GM19025 (cell line): ENCODE measurements at regions not wholly inside any gene's neighbourhood (a gene's known extent, or its start where the extent isn't known, plus 50 kb on each side); places are given as distances from the start of the nearest gene placed in this dataset.

ENCODE experiments used
- ATAC-seq: cut with Tn5 transposase; IDR thresholded peaks from one replicate; pipeline ENCODE4 v1.9.1; 2021; ENCODE audit warnings: mild to moderate bottlenecking, low read depth, moderate library complexity; ENCODE audit not compliant: unreplicated experiment

DNA sequence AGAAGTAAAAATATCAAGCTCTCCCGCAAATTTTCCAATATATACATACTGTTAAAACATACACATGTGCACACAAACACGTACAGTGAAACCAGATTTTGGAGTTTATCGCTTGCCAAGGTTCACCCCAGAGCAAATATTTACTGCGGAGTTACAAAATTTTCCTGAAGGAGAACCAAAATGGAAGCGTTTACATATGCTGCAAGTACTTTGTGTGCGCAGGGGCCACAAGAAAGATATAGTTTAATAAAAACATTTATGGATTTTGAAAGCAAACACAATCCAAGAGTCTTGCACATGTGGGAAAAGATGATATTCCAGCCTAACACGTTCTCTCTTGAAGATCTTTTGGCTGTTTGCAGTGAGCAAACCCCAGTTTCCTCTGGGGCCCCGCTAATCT is 301.3 kb upstream of the NFE2L3 start:
- no peak for ATAC-seq

- peak; percentile 52 for ATAC-seq
Measured at GRCh38 chr7:25851332-25852210, 300.4 kb upstream of the NFE2L3 start.

DNA sequence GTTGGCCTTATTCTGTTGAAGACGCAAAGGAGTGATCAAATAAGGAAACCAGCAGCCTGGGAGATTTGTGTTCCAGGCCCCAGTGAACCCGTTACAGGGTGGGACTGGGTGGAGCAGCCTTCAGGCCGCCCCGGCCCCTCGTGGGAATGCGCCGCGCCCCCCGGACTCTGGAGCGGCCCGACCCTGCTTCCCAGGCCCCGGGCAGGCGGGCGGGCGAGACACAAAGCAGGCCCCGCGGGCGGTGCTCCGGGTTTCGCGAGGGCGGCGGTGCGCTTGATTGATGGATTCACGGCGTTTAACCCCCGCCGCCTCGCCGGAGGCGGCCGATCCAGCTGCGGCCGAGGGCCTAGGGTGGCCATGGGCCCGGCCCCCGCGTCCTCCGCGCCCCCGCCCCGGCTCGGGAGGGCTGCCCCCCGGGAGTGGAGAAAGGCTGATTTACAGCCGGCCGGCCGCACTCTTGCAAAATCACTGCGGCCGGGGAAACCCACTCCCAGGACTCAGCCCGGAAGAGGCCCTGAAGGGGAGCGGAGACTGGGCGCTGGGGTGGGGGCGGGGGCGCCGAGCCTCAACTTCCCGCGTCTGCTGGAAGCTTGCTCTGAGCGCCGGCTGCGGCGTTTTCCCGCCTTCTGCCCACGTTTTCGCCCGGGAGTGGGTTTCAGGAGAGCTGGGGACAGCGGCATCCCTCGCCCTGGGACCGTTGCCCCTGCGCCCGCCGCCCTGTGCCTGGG is 299.6 kb upstream of the NFE2L3 start:
- ATAC-seq, result no peak

DNA sequence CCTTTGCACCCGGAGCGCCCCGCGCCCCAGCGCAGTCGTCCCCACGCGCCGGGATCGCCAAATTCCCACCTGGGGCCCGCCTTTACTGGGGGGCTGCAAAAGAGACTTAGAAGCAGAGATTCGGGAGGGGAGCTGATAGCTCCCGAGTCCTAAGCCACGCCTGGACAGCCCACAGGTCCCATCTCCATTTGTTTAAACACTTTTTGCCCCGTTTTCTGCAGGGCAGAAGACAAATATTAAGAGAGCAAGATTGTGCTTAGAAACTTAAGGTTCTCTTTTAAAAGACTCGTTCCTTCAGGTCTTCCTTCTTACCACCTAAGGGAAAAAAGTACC is 299.1 kb upstream of the NFE2L3 start:
- ATAC-seq, result no peak

- no peak for ATAC-seq
Measured at GRCh38 chr7:25853314-25853713, 298.7 kb upstream of the NFE2L3 start.

- ATAC-seq, result no peak
Measured at GRCh38 chr7:25854059-25854458, 297.9 kb upstream of the NFE2L3 start.

DNA sequence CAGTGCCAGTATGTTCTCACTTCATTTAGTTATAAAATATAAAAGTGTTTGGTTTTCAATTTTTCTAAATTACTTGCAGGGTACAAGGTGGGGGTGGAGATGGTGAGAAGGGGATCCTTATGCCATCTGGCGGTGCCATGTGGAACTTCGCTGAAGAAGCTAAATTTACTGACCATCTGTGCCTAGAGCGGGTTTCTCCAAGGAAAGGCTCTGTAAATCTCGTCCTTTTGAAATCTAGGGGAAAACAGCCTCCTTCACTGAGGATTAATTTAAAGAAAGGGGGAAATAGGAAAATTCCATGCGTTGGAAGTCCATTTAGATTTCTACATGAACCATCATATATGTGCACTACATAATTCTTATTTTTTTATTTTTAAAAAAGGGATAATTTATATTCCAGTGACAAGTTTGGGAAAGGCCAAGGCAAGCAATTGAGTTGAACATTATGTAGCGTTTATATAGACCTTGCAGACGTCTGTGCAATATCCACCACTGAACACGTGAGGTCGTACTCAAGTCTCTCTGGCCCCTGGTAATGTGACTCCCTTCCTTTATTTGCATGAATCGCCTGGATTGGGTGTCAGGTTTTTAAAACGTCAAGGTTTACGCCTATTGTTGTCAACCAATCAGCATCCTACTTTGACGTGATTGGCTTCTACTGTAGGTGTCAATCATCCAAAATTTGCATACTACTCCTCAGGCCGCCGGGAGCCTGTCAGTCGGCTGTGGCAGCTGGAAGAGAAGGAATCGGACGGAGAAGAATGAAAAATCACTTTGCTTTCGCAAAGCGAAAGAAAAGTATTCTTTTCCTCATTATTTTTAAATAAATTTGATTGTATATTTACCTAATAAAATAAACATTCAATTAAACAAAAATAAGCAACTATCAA is 297.1 kb upstream of the NFE2L3 start:
- ATAC-seq, result no peak

- no peak for ATAC-seq
Measured at GRCh38 chr7:25855854-25856782, 295.9 kb upstream of the NFE2L3 start.

DNA sequence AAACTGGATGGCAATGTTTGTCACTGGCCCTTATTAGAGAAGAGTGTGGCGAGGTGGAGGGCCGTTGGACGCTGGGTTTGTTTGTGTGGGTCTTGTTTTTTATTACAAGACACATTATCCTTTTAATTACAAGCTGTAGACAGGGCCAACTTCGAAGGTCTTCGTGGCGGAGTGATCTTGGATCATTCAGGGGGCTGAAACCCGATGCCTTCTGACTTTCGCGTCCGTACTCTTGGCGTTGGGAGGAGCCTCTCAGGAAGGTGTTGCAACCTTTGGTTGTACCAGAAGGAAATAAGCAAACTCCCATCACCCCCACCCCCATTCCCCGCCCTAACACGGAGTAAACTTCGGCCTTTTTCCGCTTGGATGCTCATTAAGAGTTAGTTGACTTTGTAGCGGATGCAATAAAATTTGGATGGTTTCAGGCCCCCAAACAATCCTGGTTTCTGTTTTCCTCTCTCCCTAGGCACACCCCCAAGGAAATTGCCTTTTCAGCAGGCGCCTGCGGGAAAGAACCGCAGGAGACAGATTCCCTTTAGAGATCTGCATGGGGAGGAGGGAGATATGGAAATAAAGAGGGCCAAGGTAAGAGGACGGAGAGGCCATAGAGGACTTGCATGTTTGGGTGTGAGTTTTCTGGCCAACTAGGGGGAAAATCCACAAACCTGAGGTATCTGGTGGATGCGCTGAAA is 294.5 kb upstream of the NFE2L3 start:
- no peak for ATAC-seq

DNA sequence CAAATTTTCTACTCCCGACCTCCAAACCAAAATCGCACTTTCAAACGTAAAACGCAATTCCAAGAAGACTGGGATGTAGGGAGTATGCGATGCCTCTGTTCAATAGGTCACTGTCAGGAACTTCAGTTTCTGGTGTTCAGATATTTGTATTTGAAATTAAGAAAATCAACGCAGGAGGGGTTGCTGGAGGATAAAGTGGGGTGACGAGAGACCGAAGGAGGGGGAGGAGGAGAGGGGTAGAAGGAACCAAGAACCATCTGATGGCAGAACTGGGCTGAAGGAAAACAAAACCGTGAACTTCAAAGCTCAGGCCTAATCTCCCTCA is 293.8 kb upstream of the NFE2L3 start:
- ATAC-seq, result no peak

DNA sequence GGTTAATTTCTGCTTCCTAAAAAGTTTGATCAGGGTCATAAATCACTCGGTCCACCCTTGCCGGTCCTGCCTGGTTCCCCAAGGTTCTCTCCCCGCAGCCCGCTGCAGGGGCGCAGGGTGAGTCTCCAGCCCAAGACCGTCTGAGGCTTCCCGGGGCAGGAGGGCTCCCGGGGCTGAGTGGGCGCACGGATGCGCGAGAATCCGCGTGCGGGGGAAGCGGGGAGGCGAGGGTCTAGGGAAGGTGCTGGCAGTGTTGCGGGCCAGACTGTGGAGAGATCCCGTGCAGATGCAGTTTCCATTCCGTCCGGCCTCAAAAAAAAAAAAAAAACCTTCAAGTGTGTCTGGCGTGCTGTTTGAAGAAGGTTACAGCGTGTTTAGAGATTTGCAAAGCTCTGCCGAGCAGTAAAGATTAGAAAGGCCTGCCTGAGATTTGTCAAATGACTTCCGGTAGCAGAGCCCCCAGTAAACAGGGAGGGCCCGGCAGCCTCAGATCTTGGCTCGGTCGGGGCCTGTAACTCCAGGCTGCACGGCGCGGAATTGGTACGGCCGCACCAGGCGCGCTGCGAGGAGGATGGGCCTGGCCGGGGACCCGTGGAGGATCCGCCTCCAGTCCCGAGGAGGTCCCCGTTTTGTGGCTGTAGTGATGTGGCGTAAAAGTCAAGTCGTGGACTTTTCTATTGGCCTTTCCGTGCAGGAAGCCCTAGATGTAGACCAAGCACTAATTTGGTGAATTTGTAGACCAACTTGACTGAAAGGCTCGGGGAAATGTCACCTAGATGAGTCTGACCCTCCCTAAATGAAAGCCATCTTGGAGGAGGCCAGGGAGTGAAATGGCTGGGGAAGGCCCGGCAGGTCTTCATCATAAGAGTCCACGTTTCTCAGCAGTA is 293.2 kb upstream of the NFE2L3 start:
- ATAC-seq, result no peak

DNA sequence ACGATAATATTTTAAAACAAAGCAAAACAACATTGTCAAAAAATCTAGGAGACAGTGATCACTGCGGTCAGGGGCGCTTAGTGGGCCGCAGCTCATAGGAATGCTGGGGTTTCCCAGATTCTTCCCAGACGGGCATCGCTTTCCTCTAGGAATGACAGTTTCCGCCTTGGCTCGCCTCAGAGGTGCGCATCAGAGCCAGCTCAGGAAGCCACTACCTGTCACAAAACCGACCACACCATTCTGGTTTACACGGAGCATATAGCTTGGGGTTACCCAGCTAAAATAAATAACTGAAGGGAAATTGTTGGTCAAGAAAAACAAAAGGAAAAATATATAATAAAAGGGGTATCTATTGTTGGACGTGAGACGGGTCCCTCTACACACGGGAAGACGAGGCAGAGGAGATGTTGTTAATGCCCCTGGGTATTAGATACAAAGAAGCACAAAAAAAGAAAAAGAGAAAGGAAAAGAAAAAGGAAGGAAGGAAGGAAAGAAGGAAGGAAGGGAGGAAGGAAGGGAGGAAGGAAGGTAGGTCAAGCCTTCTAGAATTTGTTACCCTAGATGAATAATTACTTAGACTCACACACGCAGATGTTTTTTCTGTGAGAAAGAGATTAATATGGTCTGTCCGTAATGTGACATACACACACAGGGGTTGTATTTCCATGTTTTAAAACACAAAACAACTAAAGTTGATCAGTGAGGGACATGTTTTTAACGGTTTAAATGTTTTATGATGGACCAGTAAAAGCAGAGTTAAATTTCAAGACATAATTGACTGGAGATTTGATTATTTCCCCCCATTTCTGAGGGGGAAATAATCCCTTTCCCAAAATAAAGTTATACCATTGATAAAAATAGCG is 292.4 kb upstream of the NFE2L3 start:
- no peak for ATAC-seq

DNA sequence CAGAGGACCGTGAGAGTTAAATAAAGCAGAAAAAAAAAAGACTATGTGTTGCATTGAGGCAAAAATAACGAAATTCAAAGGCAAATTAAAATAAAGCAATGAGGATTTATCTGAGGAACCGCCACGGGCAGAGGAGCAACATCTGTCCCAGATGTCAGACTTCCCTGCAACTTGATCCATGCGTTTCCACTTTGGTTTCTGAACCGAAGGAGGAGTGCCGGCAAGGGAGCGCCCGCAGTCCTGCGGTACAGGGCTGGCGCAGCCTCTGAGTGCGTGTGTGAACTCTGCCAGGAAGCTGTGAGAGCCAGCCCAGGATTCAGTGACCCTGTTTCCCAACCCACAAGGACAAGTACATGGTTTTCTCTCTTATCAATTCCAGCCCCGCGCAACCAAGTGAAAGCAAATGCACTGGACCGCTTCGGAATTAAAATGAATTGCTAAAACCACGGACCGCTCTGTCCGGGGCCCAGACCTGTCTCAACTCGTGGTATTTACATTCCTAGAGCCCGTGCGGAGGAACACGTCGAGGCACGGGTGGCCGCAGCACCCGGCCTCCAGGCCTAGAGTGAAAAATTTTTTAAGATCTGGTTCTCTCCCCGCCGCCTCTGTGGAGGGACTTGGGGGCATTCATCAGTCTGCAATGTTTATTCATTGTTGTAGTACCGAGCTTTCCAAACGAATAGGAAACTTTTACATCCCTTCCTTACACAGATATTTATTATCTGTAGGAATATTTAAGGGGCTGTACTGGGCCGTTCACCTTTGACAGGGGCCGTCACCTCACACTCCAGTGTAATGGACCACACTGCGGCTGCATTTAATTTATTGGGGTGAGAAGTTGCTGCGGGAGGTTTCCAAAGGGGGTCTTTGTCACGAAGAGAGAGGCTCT is 291.5 kb upstream of the NFE2L3 start:
- no peak for ATAC-seq

DNA sequence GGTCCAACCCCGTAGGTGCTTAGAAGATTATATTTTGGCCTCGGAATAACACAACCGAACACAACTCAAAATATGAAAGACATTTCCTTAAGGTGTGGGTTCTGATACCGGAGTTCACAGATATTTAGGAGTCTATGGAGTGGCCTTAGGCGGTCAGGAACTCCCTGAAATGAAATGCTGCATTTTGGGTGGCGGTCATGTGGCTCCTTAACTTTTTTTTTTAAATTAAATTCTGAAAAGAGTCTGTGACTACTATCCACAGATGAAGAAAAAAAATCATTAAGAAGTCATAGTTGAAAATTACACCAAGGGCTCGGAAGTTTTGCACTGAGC is 290.9 kb upstream of the NFE2L3 start:
- ATAC-seq, result no peak

DNA sequence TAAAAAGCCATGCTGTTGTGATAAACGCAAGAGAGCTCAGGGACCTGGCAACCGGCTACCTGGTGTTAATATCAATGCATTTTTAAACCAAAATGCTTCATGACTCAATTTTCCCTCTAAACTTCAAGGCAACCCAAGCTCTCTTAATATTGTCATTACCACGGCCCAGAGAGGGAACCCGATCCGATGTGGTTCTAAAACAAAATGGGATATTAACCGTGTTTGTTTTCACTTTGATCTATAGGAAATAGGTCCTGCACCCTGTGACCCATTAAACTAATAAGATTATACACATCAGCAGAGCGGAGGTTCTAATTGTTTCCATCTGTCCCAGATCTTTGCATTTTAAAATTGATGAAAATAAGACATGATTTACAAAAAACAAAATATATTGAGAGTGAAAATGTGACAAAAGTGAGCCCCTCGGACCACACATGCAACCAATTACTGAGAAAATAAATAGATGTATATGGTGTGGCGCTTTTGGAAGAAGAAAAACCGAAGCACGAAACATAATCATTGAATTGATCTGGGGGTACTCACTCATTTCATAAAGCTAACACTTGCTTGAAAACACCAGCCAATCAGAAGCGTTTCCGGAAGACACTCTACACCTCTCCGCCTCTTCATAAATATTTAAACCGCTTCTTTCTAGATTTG is 290.3 kb upstream of the NFE2L3 start:
- ATAC-seq, result no peak

DNA sequence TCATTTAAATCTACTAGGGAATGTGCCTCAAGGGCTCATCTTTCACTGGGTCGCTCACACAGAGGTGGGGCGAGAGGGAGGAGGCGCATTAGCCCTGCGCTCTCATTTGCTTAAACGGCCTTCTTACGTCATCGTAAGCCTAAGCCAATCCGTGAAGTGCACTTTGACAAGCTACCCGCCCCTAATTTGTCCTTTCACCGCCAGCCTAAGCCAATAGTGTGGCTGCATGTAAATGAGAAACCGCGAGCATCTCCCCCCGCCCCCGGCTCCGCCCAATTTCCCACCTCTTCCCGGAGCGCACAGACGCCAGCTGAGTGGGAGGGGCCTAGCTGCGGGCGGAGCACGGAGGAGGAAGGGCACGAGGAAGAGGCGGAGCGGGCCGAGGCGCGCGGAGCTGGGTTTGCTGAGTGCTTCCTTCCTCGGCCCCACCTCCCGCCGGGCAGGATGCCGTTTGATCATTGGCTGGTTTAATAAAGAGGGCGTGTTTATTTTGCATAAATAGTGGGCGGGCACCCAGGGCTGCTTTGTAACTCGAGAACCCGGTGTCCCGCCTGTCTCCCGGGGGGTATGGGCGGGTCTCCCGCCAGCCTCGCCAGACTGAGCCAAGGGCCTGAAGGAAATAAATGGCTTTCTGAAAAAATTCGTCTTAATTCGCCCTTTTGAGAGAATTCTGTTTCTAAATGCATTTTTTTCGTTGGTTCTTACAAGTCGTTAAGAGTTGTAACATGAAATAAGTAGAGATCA is 289.6 kb upstream of the NFE2L3 start:
- peak; percentile 87 for ATAC-seq
